Natural killer cell (primary cell): ENCODE measurements at regions not wholly inside any gene's neighbourhood (a gene's known extent, or its start where the extent isn't known, plus 50 kb on each side); places are given as distances from the start of the nearest gene placed in this dataset.

Source experiments
- ATAC-seq, 3 donors: fragments of 150-1000 bp in 2 of 3; fragments of 200-7000 bp in 1 of 3; cut with Tn5 transposase; 1 replicate in 1 of 3; 2 replicates in 2 of 3; pipeline ENCODE4 v1.10.0; 2021; ENCODE audit warnings: mild to moderate bottlenecking in 2 of 3, moderate library complexity in 2 of 3
- DNase-seq, 2 donors: peaks; one replicate each; pipeline versions ENCODE4 v3.0.0 to v3.0.0-alpha.2; 2013 to 2021; ENCODE audit warnings: mixed read lengths in 1 of 2
- H3K27ac ChIP-seq: one replicate; pipeline ENCODE4 v1.5.1; 2013; ENCODE audit warnings: mild to moderate bottlenecking, low read length
- H3K27me3 ChIP-seq: one replicate; pipeline ENCODE4 v1.6.1; 2013; ENCODE audit warnings: low read length; ENCODE audit not compliant: control insufficient read depth, insufficient read depth
- H3K36me3 ChIP-seq: one replicate; pipeline ENCODE4 v1.6.1; 2013; ENCODE audit warnings: low read length; ENCODE audit not compliant: control insufficient read depth, insufficient read depth
- H3K4me1 ChIP-seq: one replicate; pipeline ENCODE4 v1.6.1; 2013; ENCODE audit warnings: low read length; ENCODE audit not compliant: control insufficient read depth, insufficient read depth
- H3K4me3 ChIP-seq: one replicate; pipeline ENCODE4 v1.5.1; 2013; ENCODE audit warnings: low read length
- H3K9me3 ChIP-seq: one replicate; pipeline ENCODE4 v1.6.1; 2013; ENCODE audit warnings: low read length; ENCODE audit not compliant: control insufficient read depth, insufficient read depth
- H3K27ac Mint-ChIP-seq, 2 donors: one replicate each; pipeline ENCODE4 v1.8.0; 2022; ENCODE audit warnings: mild to moderate bottlenecking in 2 of 2, mixed read lengths in 2 of 2, moderate library complexity in 1 of 2
- H3K27me3 Mint-ChIP-seq, 2 donors: one replicate each; pipeline ENCODE4 v1.8.0; 2022; ENCODE audit warnings: low read depth in 2 of 2, mixed read lengths in 2 of 2
- H3K36me3 Mint-ChIP-seq: one replicate; pipeline ENCODE4 v1.8.0; 2022; ENCODE audit warnings: mixed read lengths
- H3K4me1 Mint-ChIP-seq, 2 donors: one replicate each; pipeline ENCODE4 v1.8.0; 2022; ENCODE audit warnings: mixed read lengths in 2 of 2
- H3K4me3 Mint-ChIP-seq: one replicate; pipeline ENCODE4 v1.8.0; 2022; ENCODE audit warnings: mild to moderate bottlenecking, moderate library complexity, mixed read lengths
- H3K9me3 Mint-ChIP-seq, 2 donors: one replicate each; pipeline ENCODE4 v1.8.0; 2022; ENCODE audit warnings: mixed read lengths in 2 of 2
- WGBS: methylation state at CpG from one replicate; pipeline ENCODE4 v1.1.7; 2013; ENCODE audit warnings: missing lambda C conversion rate; ENCODE audit not compliant: insufficient coverage; 5-methylcytosine and 5-hydroxymethylcytosine counted together
- intact Hi-C: fragments of 100-400 bp; cut with micrococcal nuclease; formaldehyde crosslinking; loops from one replicate; pipeline ENCODE4 v1.14.2; 2022
- TF ChIP-seq, protein P1 (sequence below): fragments of 200-600 bp; IDR thresholded peaks from one replicate; pipeline ENCODE4 v1.8.0; 2022; ENCODE audit warnings: antibody characterized with exemption

- Mint-ChIP-seq H3K36me3 (peaks cover 6% of the 10 kb centered on the region), H3K27ac (no peak overlapping the region), H3K4me1 (no peaks in the 10 kb centered on the region), H3K4me3 (no peak overlapping the region), H3K27me3 (no peaks in the 10 kb centered on the region), H3K9me3 (peaks cover 13 to 15% of the 10 kb centered on the region in 2 donors)
- DNase-seq (no peak), ATAC-seq (no peak)
- intact Hi-C loops: no loop called here
- H3K4me1 ChIP-seq: no peaks in the 10 kb centered on the region
- TF ChIP-seq, protein P1, sequence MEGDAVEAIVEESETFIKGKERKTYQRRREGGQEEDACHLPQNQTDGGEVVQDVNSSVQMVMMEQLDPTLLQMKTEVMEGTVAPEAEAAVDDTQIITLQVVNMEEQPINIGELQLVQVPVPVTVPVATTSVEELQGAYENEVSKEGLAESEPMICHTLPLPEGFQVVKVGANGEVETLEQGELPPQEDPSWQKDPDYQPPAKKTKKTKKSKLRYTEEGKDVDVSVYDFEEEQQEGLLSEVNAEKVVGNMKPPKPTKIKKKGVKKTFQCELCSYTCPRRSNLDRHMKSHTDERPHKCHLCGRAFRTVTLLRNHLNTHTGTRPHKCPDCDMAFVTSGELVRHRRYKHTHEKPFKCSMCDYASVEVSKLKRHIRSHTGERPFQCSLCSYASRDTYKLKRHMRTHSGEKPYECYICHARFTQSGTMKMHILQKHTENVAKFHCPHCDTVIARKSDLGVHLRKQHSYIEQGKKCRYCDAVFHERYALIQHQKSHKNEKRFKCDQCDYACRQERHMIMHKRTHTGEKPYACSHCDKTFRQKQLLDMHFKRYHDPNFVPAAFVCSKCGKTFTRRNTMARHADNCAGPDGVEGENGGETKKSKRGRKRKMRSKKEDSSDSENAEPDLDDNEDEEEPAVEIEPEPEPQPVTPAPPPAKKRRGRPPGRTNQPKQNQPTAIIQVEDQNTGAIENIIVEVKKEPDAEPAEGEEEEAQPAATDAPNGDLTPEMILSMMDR: no peak
- 77% methylated on average over 4 of the region's 4 CpGs for WGBS
- H3K27ac ChIP-seq: no peak overlapping the region
- no peaks in the 10 kb centered on the region for H3K36me3 ChIP-seq
- no peaks in the 10 kb centered on the region for H3K27me3 ChIP-seq
- H3K9me3 ChIP-seq: no peaks in the 10 kb centered on the region
- H3K4me3 ChIP-seq: no peak overlapping the region
Measured at GRCh38 chr4:178681871-178682270, 1239.6 kb upstream of the AGA start.

DNA sequence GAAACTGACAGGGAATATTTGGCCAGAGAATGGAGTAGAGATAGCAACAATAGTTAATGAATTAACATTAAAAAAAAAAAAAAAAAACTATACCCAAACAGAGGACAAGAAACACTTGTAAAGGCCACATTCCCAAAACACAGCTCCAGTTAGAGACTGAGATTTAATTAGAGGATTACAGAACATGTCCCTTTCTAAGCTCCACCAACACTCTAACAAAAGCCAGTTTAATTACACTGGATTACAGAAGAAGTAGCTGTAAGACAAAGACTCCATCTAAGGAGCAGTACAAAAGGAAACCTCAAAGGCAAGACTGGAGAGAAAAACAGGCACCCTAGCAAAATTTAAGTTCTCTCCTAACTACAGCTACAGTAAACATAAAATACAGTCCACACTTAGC lies 1247.7 kb upstream of the AGA start:
- DNase-seq (no peak), ATAC-seq (no peak)
- no peaks in the 10 kb centered on the region for H3K4me1 ChIP-seq
- Mint-ChIP-seq H3K27ac (no peak overlapping the region), H3K9me3 (peaks cover 10 to 28% of the 10 kb centered on the region in 2 donors), H3K4me3 (no peak overlapping the region), H3K36me3 (no peaks in the 10 kb centered on the region), H3K4me1 (no peaks in the 10 kb centered on the region), H3K27me3 (no peaks in the 10 kb centered on the region)
- H3K27me3 ChIP-seq: no peaks in the 10 kb centered on the region
- H3K36me3 ChIP-seq: no peaks in the 10 kb centered on the region
- no peak overlapping the region for H3K4me3 ChIP-seq
- no peaks in the 10 kb centered on the region for H3K9me3 ChIP-seq
- H3K27ac ChIP-seq: no peak overlapping the region
- TF ChIP-seq, protein P1: no peak
- intact Hi-C loops: no loop called here

GRCh38 chr4:178693816-178694215 lies 1251.6 kb upstream of the AGA start:
- peaks cover 11 to 13% of the 10 kb centered on the region in 2 donors for H3K9me3 Mint-ChIP-seq
- Histone ChIP-seq H3K4me1 (no peaks in the 10 kb centered on the region), H3K27ac (no peak overlapping the region), H3K36me3 (no peaks in the 10 kb centered on the region), H3K27me3 (no peaks in the 10 kb centered on the region), H3K9me3 (no peaks in the 10 kb centered on the region), H3K4me3 (no peak overlapping the region)
- no peak overlapping the region for H3K4me3 Mint-ChIP-seq
- no peaks in the 10 kb centered on the region for H3K4me1 Mint-ChIP-seq
- no peaks in the 10 kb centered on the region for H3K27me3 Mint-ChIP-seq
- TF ChIP-seq, protein P1: no peak
- ATAC-seq (no peak), DNase-seq (no peak)
- WGBS: 100% methylated on average over 1 of the region's 1 CpG
- no peak overlapping the region for H3K27ac Mint-ChIP-seq
- intact Hi-C loops: no loop called here
- H3K36me3 Mint-ChIP-seq: no peaks in the 10 kb centered on the region

DNA sequence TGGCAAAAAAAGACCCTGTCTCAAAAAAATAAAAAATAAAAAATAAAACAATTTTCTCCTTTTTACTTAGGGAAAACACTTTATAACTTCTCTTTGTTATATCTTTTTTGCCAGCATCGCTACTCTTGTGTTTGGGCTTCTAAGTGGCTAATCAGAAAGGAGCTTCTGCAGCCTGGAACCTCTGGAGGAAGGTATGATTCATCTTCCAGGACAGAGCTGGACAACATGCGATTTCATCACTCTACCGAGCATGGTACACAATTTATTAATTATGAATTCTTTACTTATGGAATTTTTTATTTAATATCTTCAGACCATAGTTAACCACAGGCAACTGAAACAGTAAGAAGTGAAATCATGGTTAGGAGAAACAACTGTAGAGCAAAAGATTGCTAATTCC lies 1254.3 kb upstream of the AGA start:
- peaks cover 7 to 9% of the 10 kb centered on the region in 2 donors for H3K9me3 Mint-ChIP-seq
- WGBS: 91% methylated on average over 1 of the region's 3 CpGs
- intact Hi-C loops: no loop called here
- H3K27me3 Mint-ChIP-seq: no peaks in the 10 kb centered on the region
- ATAC-seq (no peak), DNase-seq (no peak)
- Histone ChIP-seq H3K27ac (no peak overlapping the region), H3K4me3 (no peak overlapping the region), H3K9me3 (no peaks in the 10 kb centered on the region), H3K36me3 (no peaks in the 10 kb centered on the region), H3K27me3 (no peaks in the 10 kb centered on the region), H3K4me1 (no peaks in the 10 kb centered on the region)
- H3K27ac Mint-ChIP-seq: no peak overlapping the region
- H3K4me1 Mint-ChIP-seq: no peaks in the 10 kb centered on the region
- TF ChIP-seq, protein P1: no peak
- no peak overlapping the region for H3K4me3 Mint-ChIP-seq
- no peaks in the 10 kb centered on the region for H3K36me3 Mint-ChIP-seq
